ENCODE measurements at regions not wholly inside any gene's neighbourhood (a gene's known extent, or its start where the extent isn't known, plus 50 kb on each side); places are given as distances from the start of the nearest gene placed in this dataset.

GRCh38 chr2:56754066-56754615, 570.4 kb downstream of the CCDC85A start:
- TF ChIP-seq EZH2 (IDR thresholded peaks at IDR 0.05; ENCODE audit: low read depth) = no peak
- TF ChIP-seq CTCF (conservative IDR thresholded peaks at IDR 0.05) = no peak

Data from PC-9 (cell line).